Mucosa of descending colon (tissue), 3 donors: ENCODE measurements at regions not wholly inside any gene's neighbourhood (a gene's known extent, or its start where the extent isn't known, plus 50 kb on each side); places are given as distances from the start of the nearest gene placed in this dataset.

Experiments
- ATAC-seq: fragments of 200-7000 bp; cut with Tn5 transposase; one replicate; pipeline ENCODE4 v1.9.1; 2020; ENCODE audit warnings: mild to moderate bottlenecking, moderate library complexity
- DNase-seq, 3 donors: peaks; one replicate each; pipeline ENCODE4 v3.0.0-alpha.2; 2020
- H3K36me3 ChIP-seq: fragments of 200-600 bp; one replicate; pipeline ENCODE4 v1.8.0; 2021; ENCODE audit warnings: low read depth, mild to moderate bottlenecking
- H3K4me1 ChIP-seq: fragments of 200-600 bp; one replicate; pipeline ENCODE4 v1.8.0; 2021; ENCODE audit warnings: low read depth, mild to moderate bottlenecking
- H3K4me3 ChIP-seq: fragments of 200-600 bp; one replicate; pipeline ENCODE4 v1.8.0; 2021; ENCODE audit warnings: mild to moderate bottlenecking
- H3K9me3 ChIP-seq: fragments of 200-600 bp; one replicate; pipeline ENCODE4 v1.8.0; 2021; ENCODE audit warnings: mild to moderate bottlenecking
- intact Hi-C, 2 donors: fragments of 100-400 bp; cut with DNase I in 1 of 2; cut with micrococcal nuclease in 1 of 2; formaldehyde crosslinking; loops; one replicate each; pipeline versions ENCODE4 v1.11.0 to v1.11.1; 2022; cut with DNase I, micrococcal nuclease
- TF ChIP-seq, protein P1 (sequence below): fragments of 200-600 bp; IDR thresholded peaks from one replicate; pipeline ENCODE4 v1.8.0; 2022; ENCODE audit warnings: antibody characterized with exemption, mild to moderate bottlenecking
- donor health status: DM: no; HTN: no; CAD: no; lungs with moderate emphysema.
- donor health status: DM: no; HTN: no; CAD: no.
- donor health status: DM: no; HTN: yes; CAD: no.

DNA sequence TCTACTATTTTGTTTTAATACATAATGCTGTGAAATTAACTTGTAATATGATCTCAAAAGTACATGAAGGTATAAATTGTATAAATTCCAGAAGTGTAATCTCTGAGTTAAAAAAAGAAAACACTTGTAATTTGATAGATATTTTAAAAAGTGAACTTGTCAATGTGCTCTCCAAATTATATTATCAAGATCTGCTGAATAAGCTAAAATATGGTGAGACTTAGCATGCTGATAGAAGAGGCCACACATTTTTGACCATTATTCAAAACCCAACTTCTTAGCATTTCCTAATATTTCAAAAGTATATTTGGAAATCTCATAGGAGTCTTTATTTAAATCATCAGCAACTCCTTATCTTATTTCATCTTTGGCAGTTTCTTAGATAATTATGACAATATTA lies 657.1 kb upstream of the BOD1L1 start:
- no peaks in the 10 kb centered on the region for H3K36me3 ChIP-seq
- intact Hi-C loops = no loop called here
- DNase-seq (no peak), ATAC-seq (no peak)
- TF ChIP-seq, protein P1, sequence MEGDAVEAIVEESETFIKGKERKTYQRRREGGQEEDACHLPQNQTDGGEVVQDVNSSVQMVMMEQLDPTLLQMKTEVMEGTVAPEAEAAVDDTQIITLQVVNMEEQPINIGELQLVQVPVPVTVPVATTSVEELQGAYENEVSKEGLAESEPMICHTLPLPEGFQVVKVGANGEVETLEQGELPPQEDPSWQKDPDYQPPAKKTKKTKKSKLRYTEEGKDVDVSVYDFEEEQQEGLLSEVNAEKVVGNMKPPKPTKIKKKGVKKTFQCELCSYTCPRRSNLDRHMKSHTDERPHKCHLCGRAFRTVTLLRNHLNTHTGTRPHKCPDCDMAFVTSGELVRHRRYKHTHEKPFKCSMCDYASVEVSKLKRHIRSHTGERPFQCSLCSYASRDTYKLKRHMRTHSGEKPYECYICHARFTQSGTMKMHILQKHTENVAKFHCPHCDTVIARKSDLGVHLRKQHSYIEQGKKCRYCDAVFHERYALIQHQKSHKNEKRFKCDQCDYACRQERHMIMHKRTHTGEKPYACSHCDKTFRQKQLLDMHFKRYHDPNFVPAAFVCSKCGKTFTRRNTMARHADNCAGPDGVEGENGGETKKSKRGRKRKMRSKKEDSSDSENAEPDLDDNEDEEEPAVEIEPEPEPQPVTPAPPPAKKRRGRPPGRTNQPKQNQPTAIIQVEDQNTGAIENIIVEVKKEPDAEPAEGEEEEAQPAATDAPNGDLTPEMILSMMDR = no peak
- no peak overlapping the region for H3K4me3 ChIP-seq
- no peaks in the 10 kb centered on the region for H3K4me1 ChIP-seq
- no peaks in the 10 kb centered on the region for H3K9me3 ChIP-seq

DNA sequence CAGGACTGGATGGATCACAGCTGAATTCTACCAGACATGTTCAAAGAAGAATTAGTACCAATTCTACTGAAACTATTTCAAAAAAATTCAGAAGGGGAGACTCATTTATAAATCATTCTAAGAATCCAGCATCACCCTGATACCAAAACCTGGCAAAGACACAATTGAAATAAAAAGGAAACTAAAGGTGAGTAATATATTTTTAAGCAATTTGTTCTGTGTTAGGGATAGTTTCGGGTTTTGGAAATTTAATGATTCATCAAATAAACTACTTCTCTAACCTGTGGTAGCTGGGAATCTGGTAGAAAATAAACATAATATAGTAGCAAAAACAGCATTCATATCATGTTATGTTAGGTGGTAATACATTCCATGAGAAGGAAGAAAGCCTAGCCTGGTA lies 662.2 kb upstream of the BOD1L1 start:
- ATAC-seq (no peak), DNase-seq (no peak)
- H3K4me3 ChIP-seq = no peak overlapping the region
- intact Hi-C loops = no loop called here
- TF ChIP-seq, protein P1 = no peak
- H3K36me3 ChIP-seq = no peaks in the 10 kb centered on the region
- no peaks in the 10 kb centered on the region for H3K4me1 ChIP-seq
- H3K9me3 ChIP-seq = no peaks in the 10 kb centered on the region

- intact Hi-C loops = no loop called here
- no peaks in the 10 kb centered on the region for H3K36me3 ChIP-seq
Measured at GRCh38 chr4:14293582-14293981, 666.1 kb upstream of the BOD1L1 start.

DNA sequence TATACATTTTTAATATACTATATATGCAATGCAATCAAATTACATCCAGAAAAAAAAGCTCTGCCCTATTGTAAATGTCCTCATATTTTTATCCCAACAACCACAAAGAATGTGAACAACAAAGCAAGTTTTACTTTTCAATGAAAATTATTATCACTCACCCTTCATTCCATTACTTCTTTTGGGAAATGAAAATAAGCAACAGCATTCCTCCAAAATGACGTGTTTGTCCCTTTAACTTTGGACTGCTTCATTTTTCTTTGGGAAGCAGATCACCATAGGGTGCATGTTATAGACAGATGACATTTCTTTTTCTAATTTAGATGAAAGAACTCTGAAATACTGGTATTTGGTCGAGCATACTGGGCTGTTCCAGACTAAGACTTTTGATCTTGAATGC lies 667.1 kb upstream of the BOD1L1 start:
- H3K4me1 ChIP-seq = no peaks in the 10 kb centered on the region
- ATAC-seq (no peak), DNase-seq (no peak)
- no peaks in the 10 kb centered on the region for H3K36me3 ChIP-seq
- intact Hi-C loops = no loop called here
- no peak overlapping the region for H3K4me3 ChIP-seq
- TF ChIP-seq, protein P1 = no peak
- H3K9me3 ChIP-seq = no peaks in the 10 kb centered on the region

More at GRCh38 chr4:14293582-14293981, 666.1 kb upstream of the BOD1L1 start:
- DNase-seq = no peak
- no peaks in the 10 kb centered on the region for H3K4me1 ChIP-seq
- ATAC-seq = no peak
- TF ChIP-seq, protein P1 = no peak
- H3K4me3 ChIP-seq = no peak overlapping the region
- no peaks in the 10 kb centered on the region for H3K9me3 ChIP-seq

- no peak for ATAC-seq
Measured at GRCh38 chr4:14299166-14299565, 671.6 kb upstream of the BOD1L1 start.

More at GRCh38 chr4:14299166-14299565, 671.6 kb upstream of the BOD1L1 start:
- no peaks in the 10 kb centered on the region for H3K9me3 ChIP-seq
- TF ChIP-seq, protein P1 = no peak
- intact Hi-C loops = no loop called here
- DNase-seq = no peak
- H3K4me1 ChIP-seq = no peaks in the 10 kb centered on the region
- no peak overlapping the region for H3K4me3 ChIP-seq
- no peaks in the 10 kb centered on the region for H3K36me3 ChIP-seq
